Brain microvascular endothelial cell (primary cell): ENCODE measurements at regions not wholly inside any gene's neighbourhood (a gene's known extent, or its start where the extent isn't known, plus 50 kb on each side); places are given as distances from the start of the nearest gene placed in this dataset.

Experiments
- DNase-seq: peaks from one replicate; pipeline ENCODE4 v3.0.0-alpha.2; 2020
- H3K27ac ChIP-seq: fragments of 250-450 bp; sonication (Bioruptor Pico); 2 replicates; pipeline ENCODE4 v1.5.1; 2020; ENCODE audit warnings: mild to moderate bottlenecking, moderate library complexity
- H3K27me3 ChIP-seq: fragments of 250-450 bp; sonication (Bioruptor Pico); replicated peaks from 2 replicates; pipeline ENCODE4 v1.5.1; 2020; ENCODE audit warnings: mild to moderate bottlenecking
- H3K36me3 ChIP-seq: fragments of 250-450 bp; sonication (Bioruptor Pico); replicated peaks from 2 replicates; pipeline ENCODE4 v1.5.1; 2020; ENCODE audit warnings: mild to moderate bottlenecking
- H3K4me3 ChIP-seq: 2 replicates; pipeline ENCODE4 v1.5.1; 2011; ENCODE audit warnings: low read depth, mild to moderate bottlenecking, control low read depth, low read length, moderate library complexity
- CTCF ChIP-seq: IDR thresholded peaks from 2 replicates; pipeline ENCODE4 v1.5.1; 2011; ENCODE audit warnings: low read depth, mild to moderate bottlenecking, moderate library complexity, low read length, control low read depth, inconsistent platforms; ENCODE audit errors: missing control alignments
- in situ Hi-C: cut with HindIII; loops from 2 replicates; pipeline ENCODE4 v1.10.0; 2017; ENCODE audit warnings: low sequenced_read_pairs, low pct_ligation_motif_present

DNA sequence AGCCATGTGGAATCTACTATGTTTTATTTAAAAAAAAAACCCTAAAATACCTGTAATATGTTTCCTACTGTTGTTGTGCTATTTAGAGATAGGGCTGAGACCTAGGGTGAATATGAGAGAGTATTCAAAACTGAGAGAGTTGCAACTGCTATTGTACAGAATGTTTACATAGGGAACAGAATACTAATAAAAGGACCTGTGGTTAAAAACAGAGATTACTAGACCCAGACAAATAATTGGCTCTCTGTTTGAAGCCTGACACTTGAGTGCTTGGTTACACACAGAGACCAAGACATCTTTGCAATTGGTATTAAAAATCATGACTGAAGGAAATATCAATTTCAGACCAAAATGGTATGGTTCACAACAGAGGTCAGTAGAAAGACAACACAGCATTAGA is 278.9 kb upstream of the GIMD1 start:
- Histone ChIP-seq H3K4me3 (no peak overlapping the region), H3K27me3 (no peaks in the 10 kb centered on the region), H3K36me3 (no peaks in the 10 kb centered on the region), H3K27ac (no peak overlapping the region)
- in situ Hi-C loops = no loop called here
- TF ChIP-seq CTCF = no peak
- DNase-seq = no peak

GRCh38 chr4:106629268-106629625 is 260.7 kb upstream of the GIMD1 start:
- no peak overlapping the region for H3K4me3 ChIP-seq
- no peak overlapping the region for H3K27ac ChIP-seq
- H3K27me3 ChIP-seq = no peaks in the 10 kb centered on the region
- no peak for TF ChIP-seq CTCF
- no peak for DNase-seq
- in situ Hi-C loops = no loop called here
- H3K36me3 ChIP-seq = no peaks in the 10 kb centered on the region

DNA sequence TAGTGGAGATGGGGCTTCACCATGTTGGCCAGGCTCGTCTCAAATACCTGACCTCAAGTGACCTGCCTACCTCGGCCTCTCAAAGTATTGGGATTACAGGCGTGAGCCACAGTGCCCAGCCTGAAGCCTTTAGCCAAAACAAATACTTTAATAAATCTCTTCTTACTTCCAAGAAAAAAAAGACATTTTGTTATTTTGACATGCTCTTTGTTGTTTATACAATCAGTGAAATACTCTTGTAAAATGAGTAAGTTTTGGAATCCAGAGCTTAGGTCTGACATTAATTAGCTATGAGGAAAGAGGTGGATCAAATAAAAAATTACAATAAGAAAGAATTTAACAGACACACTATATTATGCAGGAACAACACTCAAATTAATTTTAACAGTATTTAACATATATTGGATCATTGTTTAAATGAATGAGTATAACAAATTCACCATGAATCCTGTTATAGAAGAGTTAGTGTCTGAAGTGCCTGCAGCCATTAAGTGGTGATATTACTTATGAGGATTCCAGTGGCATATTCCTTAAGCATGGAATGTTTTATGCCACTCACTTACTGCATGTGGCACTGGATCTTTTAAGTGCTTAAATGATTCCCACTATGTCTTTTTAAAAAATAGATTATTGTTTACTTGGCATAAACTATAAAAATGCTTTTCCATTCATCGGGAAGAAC is 260.1 kb upstream of the GIMD1 start:
- Histone ChIP-seq H3K36me3 (no peaks in the 10 kb centered on the region), H3K27ac (no peak overlapping the region), H3K27me3 (no peaks in the 10 kb centered on the region), H3K4me3 (no peak overlapping the region)
- DNase-seq = no peak
- in situ Hi-C loops = no loop called here
- TF ChIP-seq CTCF = no peak

GRCh38 chr4:106627051-106627450 is 258.5 kb upstream of the GIMD1 start:
- DNase-seq = no peak
- H3K4me3 ChIP-seq = no peak overlapping the region
- in situ Hi-C loops = no loop called here
- H3K36me3 ChIP-seq = no peaks in the 10 kb centered on the region
- H3K27me3 ChIP-seq = no peaks in the 10 kb centered on the region
- TF ChIP-seq CTCF = no peak
- no peak overlapping the region for H3K27ac ChIP-seq

GRCh38 chr4:106624671-106625070 is 256.1 kb upstream of the GIMD1 start:
- no peaks in the 10 kb centered on the region for H3K36me3 ChIP-seq
- no peaks in the 10 kb centered on the region for H3K27me3 ChIP-seq
- in situ Hi-C loops = no loop called here
- H3K27ac ChIP-seq = no peak overlapping the region
- no peak for TF ChIP-seq CTCF
- no peak for DNase-seq
- no peak overlapping the region for H3K4me3 ChIP-seq

- in situ Hi-C loops = no loop called here
- H3K27ac ChIP-seq = no peak overlapping the region
- no peaks in the 10 kb centered on the region for H3K36me3 ChIP-seq
- no peak for DNase-seq
- TF ChIP-seq CTCF = no peak
- H3K4me3 ChIP-seq = no peak overlapping the region
- H3K27me3 ChIP-seq = no peaks in the 10 kb centered on the region
Measured at GRCh38 chr4:106618956-106619355, 250.4 kb upstream of the GIMD1 start.
